NCI-H187 (cell line): ENCODE measurements at regions not wholly inside any gene's neighbourhood (a gene's known extent, or its start where the extent isn't known, plus 50 kb on each side); places are given as distances from the start of the nearest gene placed in this dataset.

Experiments
- DNase-seq, 2 experiments: peaks; one replicate each; lab custom pipeline; 2025; lab: John Stamatoyannopoulos, UW

DNA sequence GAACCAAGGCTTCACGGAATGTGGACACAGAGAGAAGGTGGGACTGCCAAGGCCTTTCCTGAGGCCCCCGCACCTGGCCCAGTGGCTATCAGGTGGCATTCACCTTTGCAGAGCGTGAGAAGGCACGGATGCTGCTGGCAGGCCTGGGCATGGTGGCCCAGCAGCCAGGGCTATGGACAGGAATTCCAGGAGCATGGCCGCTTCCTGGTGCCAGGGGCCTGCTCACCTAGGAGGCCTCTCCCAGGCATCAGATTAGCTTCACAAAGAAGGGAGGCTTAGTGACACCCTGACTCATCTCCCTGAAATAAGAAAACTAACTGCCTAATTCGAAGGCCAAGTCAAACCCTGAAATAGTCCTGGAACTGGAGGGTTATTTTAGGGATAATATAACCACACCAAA, 155.8 kb downstream of the TEX29 start:
- DNase-seq, result no peak

DNA sequence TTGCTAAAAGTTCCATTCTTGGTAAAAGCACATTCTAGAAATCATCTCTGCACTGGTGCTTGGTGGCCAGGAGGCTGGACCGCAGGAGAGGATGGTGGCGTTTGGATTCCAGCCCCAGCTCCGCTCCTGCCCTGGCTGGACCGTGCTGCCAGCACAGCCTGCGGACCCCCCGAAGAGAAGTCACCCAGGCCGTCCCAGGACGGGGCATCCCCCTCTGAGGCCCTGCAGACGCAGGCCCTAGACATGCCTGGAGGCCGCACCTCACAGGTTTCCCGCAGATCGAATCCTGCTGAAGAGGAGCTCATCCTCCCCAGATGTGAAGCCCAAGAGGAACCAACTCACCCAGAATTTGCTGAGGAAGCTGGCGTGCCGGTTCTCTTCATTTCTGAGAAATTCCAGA, 159.0 kb downstream of the TEX29 start:
- no peak for DNase-seq

DNA sequence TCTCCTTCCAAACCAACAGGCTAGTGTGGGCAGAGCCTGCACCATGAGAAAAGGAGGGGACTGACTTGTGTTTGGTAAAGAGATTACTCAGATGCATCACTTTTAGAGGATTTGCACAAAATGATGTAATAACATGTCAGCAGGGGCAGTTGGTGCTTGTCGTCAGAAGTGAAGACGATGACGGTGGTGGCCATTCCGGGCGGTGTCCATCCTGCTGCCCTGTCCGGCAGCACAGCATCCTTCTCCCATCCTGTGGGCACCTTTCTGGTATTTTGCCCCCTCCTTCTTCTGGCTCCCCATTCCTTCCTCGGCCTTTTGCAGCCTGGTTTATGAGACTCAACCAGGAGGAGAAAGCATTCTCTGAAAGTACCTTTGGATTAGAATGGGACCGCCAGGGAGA, 160.1 kb downstream of the TEX29 start:
- no peak for DNase-seq

DNA sequence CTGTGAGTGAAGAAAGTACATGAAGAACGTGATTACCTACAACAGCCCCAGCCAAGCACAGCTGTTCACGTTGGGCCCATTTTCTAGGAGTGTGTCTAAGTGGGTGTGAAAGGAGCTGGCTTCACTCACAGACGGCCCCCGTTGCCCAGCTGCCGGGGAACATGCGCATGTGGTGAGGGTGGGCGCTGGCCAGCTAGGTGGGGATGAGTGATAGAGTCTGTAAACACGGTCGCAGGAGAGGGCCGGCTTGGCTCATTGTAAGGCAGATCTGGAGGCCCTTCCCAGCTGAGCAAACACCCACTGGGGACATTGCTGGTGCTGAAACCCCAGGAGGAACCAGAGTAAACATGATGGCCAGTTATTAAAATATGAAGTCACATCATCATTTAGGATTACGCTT, 160.5 kb downstream of the TEX29 start:
- DNase-seq, result peak; percentile 69 to 78

DNA sequence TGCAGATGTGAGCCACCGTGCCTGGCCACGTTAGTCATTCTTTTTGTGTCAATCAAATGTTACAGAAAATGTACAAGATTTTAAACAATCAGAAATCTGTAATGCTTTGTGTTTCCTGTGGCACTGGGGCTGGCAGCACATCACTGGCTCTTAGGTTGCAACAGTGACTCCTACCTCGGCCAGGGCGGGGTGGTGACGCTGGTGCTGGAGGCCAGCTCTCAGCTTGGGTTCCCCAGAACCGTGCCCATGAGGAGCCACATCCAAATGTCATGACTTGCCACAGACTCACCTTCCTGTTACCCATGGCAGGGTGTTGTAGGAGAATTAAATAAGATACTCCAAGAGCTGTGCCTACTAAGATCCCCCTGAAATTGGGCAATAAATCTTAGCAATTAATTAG, 161.7 kb downstream of the TEX29 start:
- no peak for DNase-seq

DNA sequence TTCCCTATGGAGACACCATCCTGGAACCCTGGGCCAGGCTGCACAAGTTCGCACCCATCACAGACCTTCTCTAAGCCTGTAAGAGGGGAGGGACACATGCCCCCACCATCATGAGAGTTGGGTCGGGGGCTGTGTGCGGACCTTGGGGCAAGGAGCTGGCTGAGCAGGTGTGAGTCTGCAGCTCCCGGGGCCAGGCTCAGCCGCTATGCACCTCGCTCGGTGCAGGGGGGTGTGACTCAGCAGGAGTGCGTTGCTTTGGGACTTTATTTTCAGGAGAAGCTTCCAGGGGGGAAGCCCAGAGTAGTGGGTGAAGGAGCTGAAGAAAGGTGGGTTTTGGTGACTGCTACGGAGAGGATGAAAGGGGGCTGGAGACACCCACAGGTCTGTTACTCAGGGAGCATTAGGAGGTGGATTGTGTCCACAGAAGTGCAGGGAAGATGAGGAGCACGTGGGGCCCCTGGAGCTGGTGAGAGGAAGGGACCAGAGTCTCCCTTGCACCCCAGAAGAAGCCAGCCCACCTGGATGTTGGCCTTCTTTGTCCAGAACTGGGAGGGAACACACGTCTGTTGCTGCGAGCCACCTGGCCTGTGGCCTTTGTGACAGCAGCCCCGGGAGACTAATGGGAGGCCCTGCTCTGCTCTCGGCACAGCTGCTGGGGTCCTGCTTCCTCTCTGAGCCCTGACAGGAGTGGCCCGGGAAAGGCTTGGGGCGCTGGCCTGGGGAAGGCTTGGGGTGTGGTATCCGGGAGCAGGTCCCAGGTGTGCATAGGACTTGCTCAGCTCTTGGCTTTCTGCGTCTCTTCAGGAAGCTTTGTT, 162.6 kb downstream of the TEX29 start:
- no peak for DNase-seq

DNA sequence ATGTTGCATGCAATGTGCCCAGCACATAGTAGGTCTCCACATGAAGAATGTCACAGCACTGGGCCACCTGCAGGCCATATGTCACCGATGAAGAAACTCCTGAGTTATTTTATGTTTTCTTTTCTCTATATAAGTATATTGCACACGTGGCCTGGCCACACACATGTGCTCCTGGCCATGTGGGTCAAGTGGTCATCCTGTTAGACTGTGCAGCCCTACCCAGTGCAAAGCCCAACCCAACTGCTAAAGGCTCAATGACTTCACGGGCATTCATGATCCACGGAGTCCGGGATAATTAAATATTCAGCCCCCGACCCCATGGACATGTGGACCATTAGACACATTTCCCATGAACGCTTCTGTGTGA, 163.2 kb downstream of the TEX29 start:
- no peak for DNase-seq

DNA sequence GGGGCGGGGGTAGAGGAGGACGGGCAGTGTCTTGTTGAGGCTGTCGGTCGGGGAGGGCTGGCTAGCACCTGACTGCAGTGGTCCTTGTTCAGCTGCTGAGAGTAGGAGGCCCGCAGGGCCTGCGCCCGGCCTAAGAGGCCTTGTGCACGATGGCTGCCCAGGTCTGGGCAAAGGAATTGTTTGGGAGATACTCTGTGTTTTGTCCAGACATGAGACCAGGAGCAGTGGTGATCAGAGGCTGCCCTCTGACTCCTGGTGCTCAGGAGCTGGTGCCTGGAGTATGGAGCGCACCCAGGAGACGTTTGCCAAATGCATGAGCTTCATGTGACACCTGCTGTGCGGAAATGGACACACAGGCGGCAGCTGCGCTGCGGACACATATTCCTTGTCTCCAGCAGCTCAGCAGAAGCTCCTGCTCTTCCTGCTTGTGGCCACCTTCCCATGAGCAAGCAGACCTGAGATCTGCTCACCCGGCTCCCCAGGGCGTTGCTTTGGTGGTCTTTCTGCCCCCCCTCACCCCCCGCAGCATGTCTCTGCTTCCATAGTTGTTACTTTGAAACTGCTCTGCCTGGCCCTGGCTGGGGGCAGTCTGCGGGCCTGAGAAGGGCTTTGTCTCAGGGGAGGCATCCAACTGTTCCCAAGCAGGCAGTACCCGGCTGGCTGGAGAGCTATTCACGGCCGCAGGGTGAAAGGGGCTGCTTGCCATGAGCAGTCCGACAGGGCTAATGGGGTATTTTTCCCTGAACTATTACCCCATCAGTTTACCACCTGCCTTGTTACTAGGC, 163.9 kb downstream of the TEX29 start:
- DNase-seq, result no peak

DNA sequence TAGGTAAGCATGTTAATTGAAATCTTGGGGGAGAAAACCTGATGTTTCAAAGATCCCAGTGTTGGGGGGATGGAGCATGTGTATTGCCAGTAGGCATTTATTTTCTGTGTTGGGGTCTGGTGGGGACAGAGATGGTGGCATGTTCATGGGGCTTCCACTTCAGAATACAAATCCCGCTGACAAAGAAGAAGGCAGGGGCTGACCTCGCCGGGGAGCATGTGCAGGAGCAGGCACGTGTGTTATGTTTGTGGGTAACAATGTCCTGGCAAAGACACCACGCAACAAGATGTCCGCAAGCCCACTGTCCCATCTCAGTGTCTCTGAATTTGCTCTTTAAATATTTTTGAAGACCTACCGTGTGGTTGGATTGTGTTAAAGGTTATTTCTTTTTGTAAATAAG, 164.5 kb downstream of the TEX29 start:
- no peak for DNase-seq

DNA sequence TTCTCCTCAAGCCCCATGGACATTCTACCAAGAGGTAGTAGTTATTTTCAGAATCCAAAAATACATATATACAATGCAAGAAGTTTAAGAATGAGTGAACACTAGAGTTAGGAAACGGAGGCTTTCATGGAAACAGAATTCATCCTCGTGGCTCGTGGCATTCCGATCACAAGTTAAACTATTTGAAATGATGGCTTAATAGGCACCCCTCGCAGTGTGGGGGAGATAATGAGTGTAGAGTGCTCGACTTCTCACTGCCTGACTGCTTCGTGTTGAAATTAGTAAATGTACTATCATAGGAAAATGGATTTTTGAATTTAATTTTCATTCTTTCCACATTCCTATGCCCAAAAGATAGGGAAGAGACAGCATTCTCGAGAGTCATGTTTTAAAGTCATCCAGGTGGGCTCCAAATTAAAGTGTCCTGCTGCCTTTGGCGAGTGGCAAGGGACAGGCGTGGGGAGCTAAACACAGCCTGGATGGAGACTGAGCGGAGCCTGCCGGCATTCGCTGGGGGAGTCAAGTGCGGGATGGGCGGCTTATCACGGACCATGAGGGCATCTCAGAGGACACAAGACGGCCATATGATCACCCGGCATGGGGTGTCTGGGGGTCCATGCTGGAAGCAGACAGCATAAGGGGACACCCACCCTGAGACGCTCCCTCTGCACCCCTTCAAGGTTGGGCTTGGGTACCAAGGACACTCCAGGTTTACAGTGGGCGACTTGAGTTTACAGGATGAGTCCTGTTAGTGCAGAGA, 165.2 kb downstream of the TEX29 start:
- no peak for DNase-seq

DNA sequence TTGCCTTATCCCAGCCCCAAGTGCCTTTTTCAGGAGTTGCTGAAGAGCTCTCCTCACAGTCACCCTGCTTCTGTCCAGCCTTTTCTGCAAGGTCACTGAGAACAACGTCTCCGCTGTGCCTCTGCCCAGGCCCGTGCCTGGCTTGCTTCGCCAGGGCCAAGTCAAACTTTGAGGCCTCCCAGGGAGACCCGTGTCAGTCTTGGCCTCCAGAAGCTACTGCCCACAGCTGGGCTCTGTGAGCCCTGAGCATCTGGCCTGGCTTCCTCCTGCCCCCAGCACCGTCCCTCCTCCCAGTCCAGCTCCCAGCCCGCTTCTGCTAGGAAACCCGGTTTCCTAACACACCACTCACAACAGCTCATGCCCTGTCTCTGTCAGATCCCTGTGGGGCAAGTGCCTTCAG, 165.9 kb downstream of the TEX29 start:
- no peak for DNase-seq

DNA sequence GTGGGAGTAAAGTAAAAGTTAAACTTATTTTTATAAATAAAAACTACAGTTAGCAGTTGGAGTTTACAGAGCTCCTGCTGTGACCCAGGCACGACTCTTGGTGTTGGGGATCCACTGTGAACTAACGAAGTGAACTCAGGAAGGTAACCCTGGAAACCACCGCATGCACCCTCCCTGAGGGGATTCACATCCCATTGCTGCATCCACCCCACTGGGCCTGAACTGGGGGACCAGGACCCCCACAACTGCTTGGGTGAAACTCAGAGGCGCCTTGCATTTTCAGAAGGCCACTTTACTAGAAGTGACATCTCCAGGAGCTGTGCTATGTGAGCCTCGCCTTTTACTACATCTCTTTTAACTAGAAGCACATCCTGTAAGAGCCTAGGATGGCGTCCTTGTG, 166.4 kb downstream of the TEX29 start:
- DNase-seq, result no peak

DNA sequence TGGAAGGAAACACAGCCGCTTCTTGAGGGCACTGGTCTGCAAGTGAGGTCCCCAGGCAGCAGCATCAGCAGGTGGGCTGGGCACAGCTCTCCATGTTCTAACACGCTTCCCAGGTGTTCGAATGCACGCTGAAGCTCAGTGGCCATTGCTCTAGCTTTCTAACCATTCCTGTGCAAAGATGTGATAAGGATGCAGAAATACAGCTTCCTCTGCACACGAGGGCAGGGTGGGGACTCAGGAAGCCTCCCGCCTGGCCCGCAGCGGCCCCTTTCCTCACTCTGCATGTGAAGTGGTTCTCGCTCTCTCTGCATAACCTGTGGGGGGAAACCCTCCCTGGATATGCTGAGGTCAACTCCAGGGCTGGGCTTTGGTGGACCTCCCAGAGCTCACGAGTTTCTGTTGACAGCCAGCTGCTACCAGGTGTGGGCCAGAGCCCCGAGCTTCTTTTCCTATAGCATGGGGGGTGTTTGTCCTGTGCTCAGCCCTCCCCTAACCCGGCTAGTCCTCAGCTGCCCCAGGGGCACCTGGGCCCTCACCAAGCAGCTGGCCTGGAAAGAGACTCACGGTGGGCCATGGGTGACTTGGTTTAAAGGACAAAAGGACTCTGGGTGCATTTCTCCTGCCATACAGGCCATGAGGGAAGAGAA, 168.2 kb downstream of the TEX29 start:
- no peak for DNase-seq

DNA sequence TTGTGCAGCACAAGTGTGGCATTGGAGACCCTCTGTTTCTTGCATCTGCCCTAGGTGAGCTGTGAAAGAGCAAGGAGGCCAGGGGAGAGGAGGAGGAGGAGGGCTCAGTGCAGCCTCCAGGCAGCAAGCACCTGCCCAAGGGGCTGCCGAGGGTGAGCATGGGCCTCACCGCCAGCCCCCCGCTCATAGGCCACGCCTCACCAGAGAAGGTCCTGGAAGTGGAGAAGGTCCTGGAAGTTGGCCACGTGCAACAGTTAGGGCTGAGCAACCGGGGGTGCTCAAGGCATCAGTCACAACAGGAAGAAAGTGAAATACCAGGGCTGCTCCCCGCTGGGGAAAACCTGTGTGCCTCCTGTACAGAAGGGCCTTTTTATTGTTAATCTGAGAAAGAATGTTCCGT, 168.9 kb downstream of the TEX29 start:
- DNase-seq, result no peak

DNA sequence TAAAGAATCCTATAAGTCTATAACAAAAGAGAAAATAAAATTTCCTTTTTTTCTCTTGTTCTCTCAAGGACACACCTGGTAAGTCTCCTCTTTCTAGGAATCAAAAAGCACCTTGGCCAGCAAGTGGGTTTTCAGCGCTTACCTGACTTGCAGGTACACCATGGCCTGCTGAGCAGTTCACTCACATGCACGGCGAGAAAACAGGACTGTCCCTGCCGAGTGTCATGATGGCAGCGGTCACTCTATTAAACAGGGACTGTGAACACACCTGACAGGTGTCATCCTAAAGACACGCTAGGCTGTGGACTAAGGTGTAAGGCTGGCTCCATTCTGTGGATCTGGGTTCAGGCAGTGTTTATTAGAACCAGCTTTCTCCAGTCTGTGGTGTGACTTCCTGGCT, 170.2 kb downstream of the TEX29 start:
- no peak for DNase-seq

DNA sequence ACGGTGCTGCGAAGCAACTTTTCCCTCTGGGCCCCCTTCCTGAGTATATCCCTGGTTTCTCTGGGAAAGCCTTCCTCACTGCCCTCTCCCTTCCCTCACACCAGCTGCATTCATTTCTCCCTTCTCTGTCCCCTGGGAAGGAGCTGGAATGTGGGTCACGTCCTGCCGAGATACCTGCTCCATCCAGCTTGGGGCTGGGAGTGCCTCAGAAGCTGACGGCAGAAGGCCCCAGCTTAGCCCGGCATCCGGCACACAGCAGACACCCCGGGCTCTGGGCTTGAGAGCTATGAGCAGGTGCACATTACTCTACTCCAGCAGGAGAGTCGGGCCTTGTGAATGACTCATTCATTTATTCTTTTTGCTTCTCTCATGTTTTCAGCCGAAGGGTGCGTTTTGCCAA, 170.6 kb downstream of the TEX29 start:
- no peak for DNase-seq

DNA sequence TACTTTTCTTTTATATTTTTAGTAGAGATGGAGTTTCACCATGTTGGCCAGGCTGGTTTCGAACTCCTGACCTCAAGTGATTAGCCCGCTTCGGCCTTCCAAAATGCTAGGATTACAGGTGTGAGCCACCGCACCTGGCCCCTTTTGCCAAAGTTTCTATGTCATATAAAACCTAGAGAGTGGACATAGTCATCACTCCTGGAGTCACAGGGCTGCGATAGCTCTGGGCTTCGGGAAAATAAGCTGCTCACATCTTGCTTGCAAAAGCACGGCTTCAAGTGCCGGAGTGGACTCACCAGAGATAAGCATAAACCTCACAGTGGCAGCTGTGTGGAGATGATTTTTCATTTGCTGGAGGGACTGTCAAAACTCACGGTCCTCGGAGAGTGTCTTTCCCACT, 171.2 kb downstream of the TEX29 start:
- no peak for DNase-seq

DNA sequence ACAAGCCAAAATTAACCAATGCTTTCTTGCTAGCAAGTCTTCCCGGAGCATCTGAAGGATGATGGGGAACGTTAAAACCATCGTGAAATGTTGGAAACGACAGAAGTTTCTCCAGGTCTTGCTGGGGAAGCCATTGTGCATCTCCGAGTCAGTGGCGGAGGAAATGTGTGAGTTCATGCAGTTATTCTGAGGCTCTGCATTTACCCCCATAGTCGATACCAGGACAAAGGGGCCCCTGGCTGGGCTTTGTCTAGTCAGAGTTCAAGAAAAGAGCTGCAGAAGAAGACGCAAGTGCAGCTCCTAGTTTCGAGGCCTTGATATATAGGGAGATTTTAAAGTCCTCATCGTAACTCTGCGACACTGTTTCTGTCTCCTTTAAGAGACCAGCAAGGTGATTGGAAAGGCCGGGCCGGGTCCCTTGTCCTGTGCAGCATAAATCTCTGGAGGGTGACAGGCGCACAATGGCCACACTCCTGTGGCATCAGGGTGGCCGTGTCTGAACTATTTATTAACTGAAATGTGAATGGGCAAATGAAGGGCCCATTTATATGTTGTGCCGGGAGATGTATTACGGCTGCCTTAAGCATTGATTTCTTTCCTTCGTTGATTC, 172.0 kb downstream of the TEX29 start:
- DNase-seq, result no peak

DNA sequence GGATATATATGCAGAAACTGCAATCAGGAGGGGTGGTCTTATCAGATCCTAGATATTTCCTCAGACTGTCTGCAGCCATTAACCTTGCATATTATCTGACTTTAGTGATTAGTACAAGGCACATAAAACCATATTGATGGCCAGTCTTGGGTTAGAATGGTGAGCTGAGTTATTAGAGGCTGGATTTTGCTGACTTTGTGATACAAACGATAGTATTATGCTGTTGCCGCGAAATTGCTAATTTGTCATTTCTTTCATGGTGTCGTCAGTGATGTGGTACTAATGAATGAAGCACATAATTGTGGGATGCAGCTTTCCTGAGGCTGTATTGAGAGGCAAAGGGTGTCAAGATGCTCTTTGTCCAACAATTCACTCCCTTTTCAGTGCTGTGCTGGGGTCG, 172.5 kb downstream of the TEX29 start:
- DNase-seq, result no peak

DNA sequence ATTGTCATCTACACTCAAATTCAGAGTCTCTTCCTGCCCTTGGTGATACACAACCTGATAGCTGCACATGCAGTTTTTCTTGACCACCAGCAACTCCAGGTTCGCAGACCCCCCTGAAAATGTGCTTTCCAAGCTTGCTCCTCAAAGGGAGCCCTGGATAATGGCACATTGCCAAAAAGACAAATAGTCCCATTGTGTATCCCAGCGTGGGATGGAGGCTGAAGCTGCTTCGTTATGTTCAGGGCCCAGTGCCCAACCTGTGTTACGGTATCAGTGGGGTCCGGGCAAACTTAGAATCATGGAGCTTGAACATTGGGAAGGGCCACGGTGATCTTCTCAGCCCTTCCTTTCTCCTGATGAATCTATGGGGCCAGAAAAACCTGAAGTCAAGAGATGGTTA, 173.0 kb downstream of the TEX29 start:
- DNase-seq, result no peak

DNA sequence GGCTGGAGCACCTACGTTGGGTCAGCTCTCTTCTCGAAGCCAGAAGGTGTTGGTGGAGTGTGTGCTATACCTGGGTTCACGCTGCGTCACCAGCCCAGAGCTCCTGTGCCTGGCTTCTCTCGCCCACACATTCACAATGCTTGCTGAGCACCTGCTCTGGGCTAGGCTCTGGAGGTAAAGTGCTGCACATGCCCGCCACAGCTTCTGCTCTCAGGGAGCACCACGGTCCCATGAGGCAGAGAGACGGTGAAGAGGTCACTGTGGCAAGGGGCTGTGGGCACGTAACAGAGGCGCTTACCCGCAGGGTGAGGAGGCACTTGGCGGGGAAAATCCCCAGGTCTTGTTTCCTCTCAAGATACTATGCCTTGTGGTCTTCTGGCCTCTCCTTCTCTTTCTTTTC, 174.2 kb downstream of the TEX29 start:
- no peak for DNase-seq
